ENCODE measurements at regions not wholly inside any gene's neighbourhood (a gene's known extent, or its start where the extent isn't known, plus 50 kb on each side); places are given as distances from the start of the nearest gene placed in this dataset.

DNA sequence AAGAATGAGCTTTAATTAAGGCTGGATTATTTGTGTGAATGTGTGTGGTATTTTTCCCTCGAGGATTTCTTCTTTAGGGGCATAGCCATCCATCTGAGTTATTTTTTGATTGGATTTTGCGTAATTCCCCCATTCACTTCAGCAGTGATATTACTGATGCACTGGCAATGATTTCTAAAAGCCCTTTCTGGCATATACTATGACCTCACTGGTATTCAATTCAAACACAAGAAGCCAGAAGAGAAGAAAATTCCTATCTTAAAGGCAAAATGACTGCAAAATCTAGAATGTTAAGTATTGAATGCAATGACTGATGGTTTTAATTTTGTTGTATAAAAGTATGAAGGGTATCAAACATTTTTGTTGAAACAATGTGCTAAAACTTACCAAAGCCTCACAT lies 71.1 kb upstream of the DDIT4L start:
- no peaks in the 10 kb centered on the region for H3K36me3 ChIP-seq
- H3K9me3 ChIP-seq (ENCODE audit: low read depth) = no peaks in the 10 kb centered on the region
- DNase-seq (ENCODE audit: low read depth in 1 of 2, low spot score in 1 of 2) = no peak
- no peak overlapping the region for H3K4me3 ChIP-seq
- no peak overlapping the region for H3K27ac ChIP-seq
- no peaks in the 10 kb centered on the region for H3K4me1 ChIP-seq (ENCODE audit: low read depth)
- TF ChIP-seq, protein P1, sequence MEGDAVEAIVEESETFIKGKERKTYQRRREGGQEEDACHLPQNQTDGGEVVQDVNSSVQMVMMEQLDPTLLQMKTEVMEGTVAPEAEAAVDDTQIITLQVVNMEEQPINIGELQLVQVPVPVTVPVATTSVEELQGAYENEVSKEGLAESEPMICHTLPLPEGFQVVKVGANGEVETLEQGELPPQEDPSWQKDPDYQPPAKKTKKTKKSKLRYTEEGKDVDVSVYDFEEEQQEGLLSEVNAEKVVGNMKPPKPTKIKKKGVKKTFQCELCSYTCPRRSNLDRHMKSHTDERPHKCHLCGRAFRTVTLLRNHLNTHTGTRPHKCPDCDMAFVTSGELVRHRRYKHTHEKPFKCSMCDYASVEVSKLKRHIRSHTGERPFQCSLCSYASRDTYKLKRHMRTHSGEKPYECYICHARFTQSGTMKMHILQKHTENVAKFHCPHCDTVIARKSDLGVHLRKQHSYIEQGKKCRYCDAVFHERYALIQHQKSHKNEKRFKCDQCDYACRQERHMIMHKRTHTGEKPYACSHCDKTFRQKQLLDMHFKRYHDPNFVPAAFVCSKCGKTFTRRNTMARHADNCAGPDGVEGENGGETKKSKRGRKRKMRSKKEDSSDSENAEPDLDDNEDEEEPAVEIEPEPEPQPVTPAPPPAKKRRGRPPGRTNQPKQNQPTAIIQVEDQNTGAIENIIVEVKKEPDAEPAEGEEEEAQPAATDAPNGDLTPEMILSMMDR (IDR thresholded peaks at IDR 0.05; ENCODE audit: low read depth, low read length) = no peak
- H3K27me3 ChIP-seq = no peaks in the 10 kb centered on the region

DNA sequence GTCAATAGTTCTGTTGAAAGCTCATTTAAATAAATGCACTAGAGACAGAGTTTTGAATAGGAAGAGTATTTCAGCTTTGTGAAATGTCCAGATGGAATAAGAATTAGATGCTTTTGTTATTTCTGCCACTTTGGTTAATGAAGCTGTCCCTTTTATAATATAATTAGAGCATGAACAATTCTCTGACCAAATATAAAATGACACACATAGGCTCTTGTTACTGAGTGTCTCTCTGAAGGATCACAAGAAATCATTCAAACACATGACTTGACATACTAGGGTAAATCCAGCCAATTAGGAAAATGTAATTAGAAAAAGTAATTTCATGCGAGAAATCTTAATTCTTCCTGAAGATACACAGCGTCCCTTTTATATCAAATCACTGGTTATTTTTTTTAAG lies 68.4 kb upstream of the DDIT4L start:
- H3K27me3 ChIP-seq = no peaks in the 10 kb centered on the region
- no peak overlapping the region for H3K27ac ChIP-seq
- TF ChIP-seq, protein P1 (IDR thresholded peaks at IDR 0.05; ENCODE audit: low read depth, low read length) = no peak
- H3K4me1 ChIP-seq (ENCODE audit: low read depth) = no peaks in the 10 kb centered on the region
- H3K9me3 ChIP-seq (ENCODE audit: low read depth) = no peaks in the 10 kb centered on the region
- no peaks in the 10 kb centered on the region for H3K36me3 ChIP-seq
- DNase-seq (ENCODE audit: low read depth in 1 of 2, low spot score in 1 of 2) = no peak
- H3K4me3 ChIP-seq = no peak overlapping the region

DNA sequence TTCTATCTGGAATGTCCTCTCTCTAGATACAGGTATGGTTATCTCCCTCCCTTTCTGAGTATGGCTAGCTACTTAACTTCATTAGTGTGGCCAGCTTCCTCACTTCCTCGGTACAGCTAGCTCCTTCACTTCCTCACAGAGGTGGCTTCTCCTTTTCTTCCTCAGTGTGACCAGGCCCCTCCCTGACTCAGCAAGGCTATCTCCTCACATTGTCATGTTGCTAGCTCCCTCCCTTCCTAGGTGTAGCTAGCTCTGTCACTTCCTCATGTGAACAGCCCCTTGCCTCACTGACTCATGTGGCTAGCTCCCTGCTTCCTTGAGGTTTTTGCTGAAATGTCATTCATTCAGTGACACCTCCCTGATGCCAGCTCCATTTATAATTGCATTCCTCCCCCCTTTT lies 67.3 kb upstream of the DDIT4L start:
- TF ChIP-seq, protein P1 (IDR thresholded peaks at IDR 0.05; ENCODE audit: low read depth, low read length) = no peak
- no peak for DNase-seq (ENCODE audit: low read depth in 1 of 2, low spot score in 1 of 2)
- H3K27ac ChIP-seq = no peak overlapping the region

DNA sequence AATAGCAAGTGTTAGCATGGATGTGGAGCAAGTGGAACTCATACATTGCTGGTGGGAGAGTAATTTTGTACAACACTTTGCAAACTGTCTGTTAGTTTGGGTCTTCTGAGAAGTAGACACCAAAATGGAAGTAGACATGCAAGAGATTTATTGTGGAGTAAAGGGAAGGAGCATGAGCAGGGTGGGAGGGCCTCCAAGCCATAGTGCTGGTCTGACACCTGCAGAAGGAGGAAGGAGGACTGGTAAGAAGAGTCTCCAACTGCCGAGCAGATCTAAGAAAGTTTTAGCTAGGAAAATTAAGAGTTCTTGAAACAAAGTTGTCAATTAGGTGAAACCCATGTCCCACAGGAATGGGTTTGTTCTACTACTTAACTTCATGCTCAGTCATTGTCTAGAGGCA lies 64.0 kb upstream of the DDIT4L start:
- H3K27ac ChIP-seq = no peak overlapping the region
- H3K27me3 ChIP-seq = no peaks in the 10 kb centered on the region
- no peak overlapping the region for H3K4me3 ChIP-seq
- H3K36me3 ChIP-seq = no peaks in the 10 kb centered on the region
- H3K4me1 ChIP-seq (ENCODE audit: low read depth) = no peaks in the 10 kb centered on the region
- TF ChIP-seq, protein P1 (IDR thresholded peaks at IDR 0.05; ENCODE audit: low read depth, low read length) = no peak
- H3K9me3 ChIP-seq (ENCODE audit: low read depth) = no peaks in the 10 kb centered on the region
- DNase-seq (ENCODE audit: low read depth in 1 of 2, low spot score in 1 of 2) = no peak

More for the DNA sequence above, 67.3 kb upstream of the DDIT4L start:
- H3K4me1 ChIP-seq (ENCODE audit: low read depth) = no peaks in the 10 kb centered on the region
- no peaks in the 10 kb centered on the region for H3K36me3 ChIP-seq
- H3K4me3 ChIP-seq = no peak overlapping the region
- no peaks in the 10 kb centered on the region for H3K27me3 ChIP-seq
- H3K9me3 ChIP-seq (ENCODE audit: low read depth) = no peaks in the 10 kb centered on the region

DNA sequence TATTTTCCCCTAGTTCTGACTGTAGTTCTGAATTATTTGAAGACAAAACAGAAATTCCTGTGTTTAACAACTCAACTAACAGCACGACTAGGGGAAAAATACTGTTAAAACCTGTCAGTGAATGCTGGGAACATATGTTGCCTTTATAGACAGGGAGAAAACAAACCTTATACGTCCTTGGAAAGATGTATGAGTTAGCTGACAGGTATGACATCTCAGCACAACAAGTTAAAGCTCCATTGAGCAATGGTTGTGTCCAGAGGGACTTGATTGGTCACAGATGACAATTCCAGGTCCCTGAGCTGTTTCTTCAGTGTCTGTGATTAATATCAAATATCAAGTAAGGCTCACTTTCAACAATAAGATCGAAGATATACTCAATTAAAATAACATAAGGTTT lies 58.2 kb upstream of the DDIT4L start:
- TF ChIP-seq, protein P1 (IDR thresholded peaks at IDR 0.05; ENCODE audit: low read depth, low read length) = no peak
- no peak overlapping the region for H3K4me3 ChIP-seq
- H3K9me3 ChIP-seq (ENCODE audit: low read depth) = no peaks in the 10 kb centered on the region
- H3K27ac ChIP-seq = no peak overlapping the region
- no peaks in the 10 kb centered on the region for H3K27me3 ChIP-seq
- no peaks in the 10 kb centered on the region for H3K4me1 ChIP-seq (ENCODE audit: low read depth)
- no peak for DNase-seq (ENCODE audit: low read depth in 1 of 2, low spot score in 1 of 2)
- no peaks in the 10 kb centered on the region for H3K36me3 ChIP-seq

DNA sequence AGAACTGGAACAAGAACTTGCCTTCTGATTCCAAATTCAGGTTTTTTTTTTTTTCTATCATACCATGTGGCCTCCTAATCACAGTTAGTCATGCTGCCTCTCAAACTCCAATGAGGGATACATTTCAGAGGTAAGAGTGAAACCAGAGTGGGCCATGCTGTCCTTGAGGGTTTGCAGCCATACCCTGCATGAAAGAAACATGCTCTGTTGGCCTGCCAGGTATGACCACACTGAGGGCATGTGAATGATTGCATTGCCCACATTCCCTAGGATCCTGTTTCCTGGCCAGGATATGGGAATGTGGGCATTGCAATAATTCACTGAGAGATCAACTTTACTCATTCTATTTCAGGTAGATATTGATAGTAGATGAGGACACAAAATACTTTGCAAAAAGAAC lies 56.4 kb upstream of the DDIT4L start:
- Histone ChIP-seq H3K4me3 (no peak overlapping the region), H3K27me3 (no peaks in the 10 kb centered on the region), H3K4me1 (ENCODE audit: low read depth) (no peaks in the 10 kb centered on the region), H3K36me3 (no peaks in the 10 kb centered on the region), H3K27ac (no peak overlapping the region), H3K9me3 (ENCODE audit: low read depth) (no peaks in the 10 kb centered on the region)
- DNase-seq (ENCODE audit: low read depth in 1 of 2, low spot score in 1 of 2) = no peak
- TF ChIP-seq, protein P1 (IDR thresholded peaks at IDR 0.05; ENCODE audit: low read depth, low read length) = no peak
